ENCODE measurements at regions not wholly inside any gene's neighbourhood (a gene's known extent, or its start where the extent isn't known, plus 50 kb on each side); places are given as distances from the start of the nearest gene placed in this dataset.

- TF ChIP-seq CTCF (IDR thresholded peaks at IDR 0.05) (no peak), POLR2A (IDR thresholded peaks at IDR 0.05) (no peak)
Measured at GRCh38 chr2:13050764-13051163, 334.0 kb downstream of the TRIB2 start.

Measured in testis (tissue), 2 donors.